Adrenal gland (tissue), 9 donors: ENCODE measurements at regions not wholly inside any gene's neighbourhood (a gene's known extent, or its start where the extent isn't known, plus 50 kb on each side); places are given as distances from the start of the nearest gene placed in this dataset.

Experiments used
- DNase-seq, 7 donors: peaks; one replicate each; pipeline ENCODE4 v3.0.0-alpha.2; 2019 to 2020
- H3K27ac ChIP-seq, 5 donors: fragments of 200-600 bp; sonication (generic) in 4 of 5; 1 replicate in 3 of 5; 2 replicates in 2 of 5; pipeline versions ENCODE4 v1.5.1 to v1.8.0; 2016 to 2020; ENCODE audit warnings: mild to moderate bottlenecking in 1 of 5
- H3K27me3 ChIP-seq: fragments of 200-600 bp; 2 replicates; pipeline ENCODE4 v1.8.0; 2021
- H3K36me3 ChIP-seq, 2 donors: fragments of 200-600 bp; replicated peaks in 1 of 2; 1 replicate in 1 of 2; 2 replicates in 1 of 2; pipeline versions ENCODE4 v1.5.1 to v1.8.0; 2018 to 2022
- H3K4me1 ChIP-seq, 2 donors: fragments of 200-600 bp; replicated peaks in 1 of 2; 1 replicate in 1 of 2; 2 replicates in 1 of 2; pipeline versions ENCODE4 v1.5.1 to v1.8.0; 2018 to 2021
- H3K4me3 ChIP-seq, 4 donors: fragments of 200-600 bp; sonication (generic) in 3 of 4; one replicate each; pipeline ENCODE4 v1.5.1; 2016 to 2018
- H3K9me3 ChIP-seq, 3 donors: fragments of 200-600 bp; sonication (generic) in 1 of 3; replicated peaks in 1 of 3; 1 replicate in 2 of 3; 2 replicates in 1 of 3; pipeline versions ENCODE4 v1.5.1 to v1.8.0; 2016 to 2021
- CTCF ChIP-seq, 6 experiments: fragments of 450-650 bp in 4 of 6; fragments of 200-600 bp in 2 of 6; sonication (generic) in 1 of 6; IDR thresholded peaks; 1 replicate in 5 of 6; 2 replicates in 1 of 6; pipeline versions ENCODE4 v1.5.1 to v1.8.0; 2016 to 2021; ENCODE audit warnings: antibody characterized with exemption in 6 of 6, mild to moderate bottlenecking in 2 of 6, moderate library complexity in 1 of 6
- POLR2A ChIP-seq, 2 donors: fragments of 450-650 bp; IDR thresholded peaks; one replicate each; pipeline ENCODE4 v1.6.1; 2017; ENCODE audit warnings: antibody characterized with exemption in 2 of 2, mild to moderate bottlenecking in 2 of 2, moderate library complexity in 1 of 2
- whole genome bisulfite sequencing, 4 donors: extraction: QIAGEN DNeasy Blood & Tissue Kit in 2 of 4; methylation state at CpG; one replicate each; pipeline versions ENCODE4 v1.1.5 to v1.1.7; 2013 to 2017; 5-methylcytosine and 5-hydroxymethylcytosine counted together
- intact Hi-C, 2 donors: fragments of 100-400 bp; cut with DNase I; formaldehyde crosslinking; loops; one replicate each; pipeline versions ENCODE4 v1.14.1 to v1.15.0; 2022 to 2023
- donor health status: healthy with polysubstance abuse.
- donor health status: Bipolar disorder and iron deficiency.
- donor health status: DM: yes; HTN: yes; CAD: no.
- donor health status: DM: no; HTN: no; CAD: no.
- donor health status: DM: no; HTN: no; CAD: no.

- H3K4me3 ChIP-seq = no peak overlapping the region
- peaks cover 9 to 13% of the 10 kb centered on the region in 2 donors for H3K4me1 ChIP-seq
- no peaks in the 10 kb centered on the region for H3K27me3 ChIP-seq
- peak in 2 of 7 donors; percentile 25 to 29 for DNase-seq
- H3K27ac ChIP-seq = peak overlapping the region in 1 of 5 donors; percentile 13
- intact Hi-C loops = no loop called here
- WGBS, 4 donors = 12 to 34% (median 29%) methylated on average over 2 of the region's 2 CpGs
- TF ChIP-seq POLR2A (IDR thresholded peaks at IDR 0.05) (no peak), CTCF (IDR thresholded peaks at IDR 0.05) (no peak)
- no peaks in the 10 kb centered on the region for H3K36me3 ChIP-seq
- no peaks in the 10 kb centered on the region for H3K9me3 ChIP-seq
These were observed 131.0 kb downstream of the TTC8 start for GRCh38 chr14:88955455-88955854.

DNA sequence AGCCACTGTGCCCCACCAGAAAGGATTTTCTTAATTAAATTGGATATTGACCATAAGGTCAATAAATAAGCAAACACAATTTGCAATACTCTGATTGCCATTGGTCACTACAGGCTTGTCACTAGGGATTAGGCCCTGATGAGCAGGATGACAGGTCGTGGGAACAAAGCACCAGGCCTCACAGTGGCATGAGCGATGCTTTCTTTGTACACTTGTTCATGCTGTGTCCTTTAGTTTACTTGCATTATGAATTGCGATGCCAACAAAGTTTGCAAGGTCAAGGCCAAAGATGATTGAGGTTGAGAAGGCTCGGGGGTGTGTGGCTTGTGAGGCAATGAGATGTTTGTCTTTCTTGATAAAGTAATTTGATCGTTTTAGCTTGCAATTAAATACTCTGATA lies 136.0 kb downstream of the TTC8 start:
- intact Hi-C loops = no loop called here
- Histone ChIP-seq H3K36me3 (no peaks in the 10 kb centered on the region), H3K27me3 (no peaks in the 10 kb centered on the region), H3K9me3 (no peaks in the 10 kb centered on the region), H3K4me3 (no peak overlapping the region), H3K4me1 (peaks cover 2 to 3% of the 10 kb centered on the region in 2 donors), H3K27ac (no peak overlapping the region)
- DNase-seq = peak in 4 of 7 donors; percentile 22 to 58 (median 40)
- no peak for TF ChIP-seq CTCF (IDR thresholded peaks at IDR 0.05)
- TF ChIP-seq POLR2A (IDR thresholded peaks at IDR 0.05) = no peak
- 42 to 61% (median 56%) methylated on average over 5 of the region's 5 CpGs for WGBS, 4 donors

- WGBS, 4 donors = 80 to 94% (median 89%) methylated on average over 3 of the region's 3 CpGs
- H3K27me3 ChIP-seq = no peaks in the 10 kb centered on the region
- DNase-seq = no peak
- H3K4me3 ChIP-seq = no peak overlapping the region
- intact Hi-C loops = no loop called here
- TF ChIP-seq POLR2A (IDR thresholded peaks at IDR 0.05) = no peak
- no peak for TF ChIP-seq CTCF (IDR thresholded peaks at IDR 0.05)
- H3K4me1 ChIP-seq = no peaks in the 10 kb centered on the region
- no peaks in the 10 kb centered on the region for H3K9me3 ChIP-seq
- no peak overlapping the region for H3K27ac ChIP-seq
- H3K36me3 ChIP-seq = no peaks in the 10 kb centered on the region
These were observed 136.8 kb downstream of the TTC8 start for GRCh38 chr14:88961214-88961613.

GRCh38 chr14:88962356-88962755 lies 137.9 kb downstream of the TTC8 start:
- no peaks in the 10 kb centered on the region for H3K4me1 ChIP-seq
- 80 to 88% (median 86%) methylated on average over 4 of the region's 4 CpGs for WGBS, 4 donors
- no peak for TF ChIP-seq POLR2A (IDR thresholded peaks at IDR 0.05)
- no peak for TF ChIP-seq CTCF (IDR thresholded peaks at IDR 0.05)
- no peak for DNase-seq
- intact Hi-C loops = no loop called here
- H3K9me3 ChIP-seq = no peaks in the 10 kb centered on the region
- H3K27ac ChIP-seq = no peak overlapping the region
- no peak overlapping the region for H3K4me3 ChIP-seq
- no peaks in the 10 kb centered on the region for H3K27me3 ChIP-seq
- no peaks in the 10 kb centered on the region for H3K36me3 ChIP-seq
